ENCODE measurements at regions not wholly inside any gene's neighbourhood (a gene's known extent, or its start where the extent isn't known, plus 50 kb on each side); places are given as distances from the start of the nearest gene placed in this dataset.
"Not testable (repeated sequence)": the region's sequence is repeated elsewhere in the genome, so short reads cannot be mapped to it uniquely, and the experiment has no call there.

GRCh38 chr12:83432176-83432719 lies 745.5 kb downstream of the TMTC2 start:
- H3K4me3 ChIP-seq (ENCODE audit: low read depth in 1 of 3, low read length in 3 of 3) = no peak overlapping the region
- 87% methylated on average over 3 of the region's 3 CpGs for WGBS
- no peak for DNase-seq (ENCODE audit: low spot score)
- H3K4me1 ChIP-seq (ENCODE audit: control insufficient read depth in 4 of 4, insufficient read depth in 4 of 4, low read length in 3 of 4) = no peaks in the 10 kb centered on the region
- no peak overlapping the region for H3K9ac ChIP-seq (ENCODE audit: low read depth in 1 of 2, low read length in 2 of 2)
- H3K27ac ChIP-seq (ENCODE audit: low read depth in 1 of 2, low read length in 2 of 2) = no peak overlapping the region
- no peaks in the 10 kb centered on the region for H3K27me3 ChIP-seq (ENCODE audit: control insufficient read depth in 4 of 4, insufficient read depth in 4 of 4, low read length in 3 of 4)
- H3K9me3 ChIP-seq (ENCODE audit: control insufficient read depth in 4 of 4, low read length in 3 of 4) = no peaks in the 10 kb centered on the region
- no peak for TF ChIP-seq CTCF (IDR thresholded peaks at IDR 0.05; ENCODE audit: low read depth, low read length, missing input control)
- H3K36me3 ChIP-seq (ENCODE audit: control insufficient read depth in 4 of 4, insufficient read depth in 3 of 4, low read depth in 1 of 4, low read length in 3 of 4) = no peaks in the 10 kb centered on the region

GRCh38 chr12:83427586-83428136 lies 741.0 kb downstream of the TMTC2 start:
- H3K27ac ChIP-seq (ENCODE audit: low read depth in 1 of 2, low read length in 2 of 2) = not testable (repeated sequence)

GRCh38 chr12:83414981-83415380 lies 728.3 kb downstream of the TMTC2 start:
- H3K9ac ChIP-seq (ENCODE audit: low read depth in 1 of 2, low read length in 2 of 2) = no peak overlapping the region
- 84% methylated on average over 3 of the region's 3 CpGs for WGBS
- H3K9me3 ChIP-seq (ENCODE audit: control insufficient read depth in 4 of 4, low read length in 3 of 4) = peaks cover 0 to 3% (median 0%) of the 10 kb centered on the region in 4 donors
- no peak overlapping the region for H3K4me3 ChIP-seq (ENCODE audit: low read depth in 1 of 3, low read length in 3 of 3)
- H3K27me3 ChIP-seq (ENCODE audit: control insufficient read depth in 4 of 4, insufficient read depth in 4 of 4, low read length in 3 of 4) = no peaks in the 10 kb centered on the region
- no peak overlapping the region for H3K27ac ChIP-seq (ENCODE audit: low read depth in 1 of 2, low read length in 2 of 2)
- no peak for DNase-seq (ENCODE audit: low spot score)
- TF ChIP-seq FOXA1 (IDR thresholded peaks at IDR 0.05) (no peak), EGR1 (IDR thresholded peaks at IDR 0.05; ENCODE audit: low read depth in 2 of 2) (no peak), FOXA2 (IDR thresholded peaks at IDR 0.05) (no peak), NR2F2 (IDR thresholded peaks at IDR 0.05) (no peak), REST (IDR thresholded peaks at IDR 0.05) (no peak), HNF4G (IDR thresholded peaks at IDR 0.05) (no peak), TAF1 (conservative IDR thresholded peaks at IDR 0.05) (no peak)
- H3K4me1 ChIP-seq (ENCODE audit: control insufficient read depth in 4 of 4, insufficient read depth in 4 of 4, low read length in 3 of 4) = no peaks in the 10 kb centered on the region
- no peaks in the 10 kb centered on the region for H3K36me3 ChIP-seq (ENCODE audit: control insufficient read depth in 4 of 4, insufficient read depth in 3 of 4, low read depth in 1 of 4, low read length in 3 of 4)

More at GRCh38 chr12:83427586-83428136, 741.0 kb downstream of the TMTC2 start:
- H3K27me3 ChIP-seq (ENCODE audit: control insufficient read depth in 4 of 4, insufficient read depth in 4 of 4, low read length in 3 of 4); DNase-seq (ENCODE audit: low spot score); H3K9ac ChIP-seq (ENCODE audit: low read depth in 1 of 2, low read length in 2 of 2); H3K9me3 ChIP-seq (ENCODE audit: control insufficient read depth in 4 of 4, low read length in 3 of 4); H3K36me3 ChIP-seq (ENCODE audit: control insufficient read depth in 4 of 4, insufficient read depth in 3 of 4, low read depth in 1 of 4, low read length in 3 of 4); H3K4me1 ChIP-seq (ENCODE audit: control insufficient read depth in 4 of 4, insufficient read depth in 4 of 4, low read length in 3 of 4); H3K4me3 ChIP-seq (ENCODE audit: low read depth in 1 of 3, low read length in 3 of 3): not testable (repeated sequence)
- 53% methylated on average over 2 of the region's 2 CpGs for WGBS
